A673 (cell line): ENCODE measurements at regions not wholly inside any gene's neighbourhood (a gene's known extent, or its start where the extent isn't known, plus 50 kb on each side); places are given as distances from the start of the nearest gene placed in this dataset.

Experiments
- CTCF ChIP-seq: fragments of 300-800, 200-600 bp; sonication (generic); conservative IDR thresholded peaks from 2 replicates; pipeline ENCODE4 v1.5.1; 2017; ENCODE audit warnings: low read depth, mild to moderate bottlenecking, antibody characterized with exemption, low read length, moderate library complexity, mixed read lengths
- EZH2 ChIP-seq: fragments of 200-600 bp; sonication (generic); IDR thresholded peaks from 2 replicates; pipeline ENCODE4 v1.6.1; 2017; ENCODE audit warnings: borderline replicate concordance, low read depth, mild to moderate bottlenecking, mixed read lengths, antibody characterized with exemption, low read length; ENCODE audit not compliant: poor library complexity, severe bottlenecking

GRCh38 chr5:168057905-168058304 is 233.5 kb upstream of the WWC1 start:
- no peak for TF ChIP-seq CTCF
- TF ChIP-seq EZH2: no peak
